H9 (cell line): ENCODE measurements at regions not wholly inside any gene's neighbourhood (a gene's known extent, or its start where the extent isn't known, plus 50 kb on each side); places are given as distances from the start of the nearest gene placed in this dataset.

Experiments used
- DNase-seq: peaks from one replicate; pipeline ENCODE4 v3.0.0-alpha.2; 2017
- H2AFZ ChIP-seq: one replicate; pipeline ENCODE4 v1.6.1; 2013; ENCODE audit warnings: mild to moderate bottlenecking, low read length, control low read depth, moderate library complexity
- H2AK5ac ChIP-seq: 2 replicates; pipeline ENCODE4 v1.6.1; 2013; ENCODE audit warnings: low read length, control low read depth, mixed read lengths; ENCODE audit not compliant: insufficient read length
- H2BK120ac ChIP-seq: one replicate; pipeline ENCODE4 v1.6.1; 2013; ENCODE audit warnings: low read depth, mild to moderate bottlenecking, low read length, control low read depth, inconsistent platforms; ENCODE audit not compliant: poor library complexity, severe bottlenecking
- H2BK12ac ChIP-seq: 2 replicates; pipeline ENCODE4 v1.6.1; 2013; ENCODE audit warnings: low read length, control low read depth, mixed read lengths, low read depth; ENCODE audit not compliant: insufficient read length
- H2BK15ac ChIP-seq: 2 replicates; pipeline ENCODE4 v1.6.1; 2013; ENCODE audit warnings: low read depth, low read length, control low read depth
- H2BK20ac ChIP-seq: one replicate; pipeline ENCODE4 v1.6.1; 2013; ENCODE audit warnings: low read depth, mild to moderate bottlenecking, low read length, control low read depth, inconsistent platforms; ENCODE audit not compliant: poor library complexity, severe bottlenecking
- H2BK5ac ChIP-seq: 2 replicates; pipeline ENCODE4 v1.6.1; 2013; ENCODE audit warnings: low read length, control low read depth, mixed read lengths; ENCODE audit not compliant: insufficient read length
- H3K14ac ChIP-seq: 2 replicates; pipeline ENCODE4 v1.6.1; 2013; ENCODE audit warnings: low read length, control low read depth; ENCODE audit not compliant: insufficient read depth
- H3K18ac ChIP-seq: 2 replicates; pipeline ENCODE4 v1.6.1; 2013; ENCODE audit warnings: low read depth, mild to moderate bottlenecking, mixed read lengths, low read length, control low read depth; ENCODE audit not compliant: insufficient read length
- H3K23ac ChIP-seq: 2 replicates; pipeline ENCODE4 v1.6.1; 2013; ENCODE audit warnings: low read length, control low read depth, mixed read lengths, low read depth; ENCODE audit not compliant: insufficient read length
- H3K23me2 ChIP-seq: 2 replicates; pipeline ENCODE4 v1.6.1; 2013; ENCODE audit warnings: low read depth, mild to moderate bottlenecking, mixed read lengths, low read length, control low read depth; ENCODE audit not compliant: insufficient read length, poor library complexity, severe bottlenecking
- H3K27ac ChIP-seq: 2 replicates; pipeline ENCODE4 v1.5.1; 2013; ENCODE audit warnings: low read length, control low read depth, mixed read lengths, low read depth; ENCODE audit not compliant: insufficient read length
- H3K27me3 ChIP-seq: 2 replicates; pipeline ENCODE4 v1.6.1; 2013; ENCODE audit warnings: low read length, control low read depth, inconsistent platforms; ENCODE audit not compliant: insufficient read depth
- H3K4ac ChIP-seq: 2 replicates; pipeline ENCODE4 v1.6.1; 2013; ENCODE audit warnings: low read depth, mild to moderate bottlenecking, control low read depth, inconsistent platforms, low read length, moderate library complexity
- H3K4me1 ChIP-seq: 2 replicates; pipeline ENCODE4 v1.6.1; 2013; ENCODE audit warnings: low read length, control low read depth, inconsistent platforms; ENCODE audit not compliant: insufficient read depth
- H3K4me2 ChIP-seq: 2 replicates; pipeline ENCODE4 v1.6.1; 2013; ENCODE audit warnings: low read length, control low read depth, mixed read lengths; ENCODE audit not compliant: insufficient read length, insufficient read depth
- H3K56ac ChIP-seq: 2 replicates; pipeline ENCODE4 v1.6.1; 2013; ENCODE audit warnings: low read depth, mild to moderate bottlenecking, mixed read lengths, low read length, control low read depth; ENCODE audit not compliant: insufficient read length
- H3K79me1 ChIP-seq: 2 replicates; pipeline ENCODE4 v1.6.1; 2013; ENCODE audit warnings: low read depth, mild to moderate bottlenecking, moderate library complexity, low read length, control low read depth, inconsistent platforms; ENCODE audit not compliant: insufficient read depth, poor library complexity, severe bottlenecking
- H3K79me2 ChIP-seq: 2 replicates; pipeline ENCODE4 v1.6.1; 2013; ENCODE audit warnings: low read length, control low read depth, inconsistent platforms; ENCODE audit not compliant: insufficient read depth
- H3K9ac ChIP-seq: 2 replicates; pipeline ENCODE4 v1.6.1; 2013; ENCODE audit warnings: low read length, control low read depth, mixed read lengths; ENCODE audit not compliant: insufficient read length; ENCODE audit errors: extremely low read depth
- H3K9me3 ChIP-seq: one replicate; pipeline ENCODE4 v1.6.1; 2013; ENCODE audit warnings: low read depth, low read length, inconsistent platforms; ENCODE audit not compliant: control insufficient read depth
- H3T11ph ChIP-seq: one replicate; pipeline ENCODE4 v1.6.1; 2013; ENCODE audit warnings: mild to moderate bottlenecking, low read length, control low read depth, inconsistent platforms
- H4K20me1 ChIP-seq: one replicate; pipeline ENCODE4 v1.6.1; 2013; ENCODE audit not compliant: control insufficient read depth, insufficient read length, insufficient read depth
- H4K5ac ChIP-seq: 2 replicates; pipeline ENCODE4 v1.6.1; 2013; ENCODE audit warnings: low read depth, mild to moderate bottlenecking, mixed read lengths, low read length, control low read depth; ENCODE audit not compliant: insufficient read length
- H4K8ac ChIP-seq: replicated peaks from 2 replicates; pipeline ENCODE4 v1.6.1; 2013; ENCODE audit warnings: low read length, control low read depth, mixed read lengths, low read depth; ENCODE audit not compliant: insufficient read length
- H4K91ac ChIP-seq: 2 replicates; pipeline ENCODE4 v1.6.1; 2013; ENCODE audit warnings: low read depth, mild to moderate bottlenecking, moderate library complexity, mixed read lengths, low read length, control low read depth; ENCODE audit not compliant: insufficient read length
- H3K27ac Mint-ChIP-seq, 3 experiments: 2 replicates in 2 of 3; 3 replicates in 1 of 3; pipeline ENCODE4 v1.8.0; 2020 to 2021; ENCODE audit warnings: mixed read lengths in 3 of 3, mild to moderate bottlenecking in 1 of 3, moderate library complexity in 1 of 3
- H3K27me3 Mint-ChIP-seq: 2 replicates; pipeline ENCODE4 v1.8.0; 2021; ENCODE audit warnings: low read depth, mild to moderate bottlenecking, moderate library complexity, mixed read lengths
- H3K36me3 Mint-ChIP-seq, 3 experiments: 2 replicates in 2 of 3; 3 replicates in 1 of 3; pipeline ENCODE4 v1.8.0; 2020 to 2021; ENCODE audit warnings: low read depth in 3 of 3, mixed read lengths in 3 of 3; ENCODE audit not compliant: insufficient read depth in 1 of 3
- H3K4me1 Mint-ChIP-seq, 2 experiments: 2 replicates each; pipeline ENCODE4 v1.8.0; 2020; ENCODE audit warnings: mixed read lengths in 2 of 2
- H3K4me3 Mint-ChIP-seq, 2 experiments: 2 replicates in 1 of 2; 3 replicates in 1 of 2; pipeline ENCODE4 v1.8.0; 2020 to 2021; ENCODE audit warnings: mild to moderate bottlenecking in 2 of 2, mixed read lengths in 2 of 2, moderate library complexity in 1 of 2
- H3K9me3 Mint-ChIP-seq, 2 experiments: 2 replicates in 1 of 2; 3 replicates in 1 of 2; pipeline ENCODE4 v1.8.0; 2020; ENCODE audit warnings: mild to moderate bottlenecking in 2 of 2, mixed read lengths in 2 of 2, moderate library complexity in 1 of 2
- WGBS: extraction: QIAGEN DNeasy Blood & Tissue Kit; methylation state at CpG from one replicate; pipeline ENCODE4 v1.1.7; 2013; ENCODE audit warnings: missing lambda C conversion rate, low lambda C conversion rate, mixed read lengths; ENCODE audit not compliant: insufficient read length; ENCODE audit errors: extremely low coverage; 5-methylcytosine and 5-hydroxymethylcytosine counted together
- TF ChIP-seq, protein P1 (sequence below): fragments of 200-600 bp; sonication (generic); conservative IDR thresholded peaks from 3 replicates; pipeline ENCODE4 v1.8.0; 2021; ENCODE audit warnings: antibody characterized with exemption, mild to moderate bottlenecking

GRCh38 chr13:105450784-105451183 lies 1084.7 kb downstream of the EFNB2 start:
- Histone ChIP-seq H2BK15ac (no peak overlapping the region), H3K4me1 (no peaks in the 10 kb centered on the region), H3K27me3 (no peaks in the 10 kb centered on the region), H4K8ac (no peak overlapping the region), H3K79me2 (no peaks in the 10 kb centered on the region), H2AK5ac (no peak overlapping the region), H3K4ac (no peak overlapping the region), H3K9ac (no peak overlapping the region), H3K18ac (no peak overlapping the region), H3K23me2 (no peaks in the 10 kb centered on the region), H4K5ac (no peak overlapping the region), H2BK20ac (no peak overlapping the region), H4K20me1 (no peaks in the 10 kb centered on the region), H2AFZ (no peak overlapping the region), H3K79me1 (no peaks in the 10 kb centered on the region), H3K56ac (no peak overlapping the region), H3K14ac (no peak overlapping the region), H3K9me3 (no peaks in the 10 kb centered on the region), H2BK120ac (no peak overlapping the region), H3K27ac (no peak overlapping the region), H3K23ac (no peak overlapping the region), H4K91ac (no peak overlapping the region), H2BK5ac (no peak overlapping the region), H3K4me2 (no peak overlapping the region), H3T11ph (no peak overlapping the region), H2BK12ac (no peak overlapping the region)
- no CpG with 5 or more reads among the region's 4 CpGs for WGBS
- Mint-ChIP-seq H3K27ac (no peak overlapping the region), H3K27me3 (no peaks in the 10 kb centered on the region), H3K4me1 (no peaks in the 10 kb centered on the region), H3K9me3 (no peaks in the 10 kb centered on the region; a peak in 1 of 5 replicates), H3K4me3 (no peak overlapping the region), H3K36me3 (no peaks in the 10 kb centered on the region)
- DNase-seq: no peak
- TF ChIP-seq, protein P1, sequence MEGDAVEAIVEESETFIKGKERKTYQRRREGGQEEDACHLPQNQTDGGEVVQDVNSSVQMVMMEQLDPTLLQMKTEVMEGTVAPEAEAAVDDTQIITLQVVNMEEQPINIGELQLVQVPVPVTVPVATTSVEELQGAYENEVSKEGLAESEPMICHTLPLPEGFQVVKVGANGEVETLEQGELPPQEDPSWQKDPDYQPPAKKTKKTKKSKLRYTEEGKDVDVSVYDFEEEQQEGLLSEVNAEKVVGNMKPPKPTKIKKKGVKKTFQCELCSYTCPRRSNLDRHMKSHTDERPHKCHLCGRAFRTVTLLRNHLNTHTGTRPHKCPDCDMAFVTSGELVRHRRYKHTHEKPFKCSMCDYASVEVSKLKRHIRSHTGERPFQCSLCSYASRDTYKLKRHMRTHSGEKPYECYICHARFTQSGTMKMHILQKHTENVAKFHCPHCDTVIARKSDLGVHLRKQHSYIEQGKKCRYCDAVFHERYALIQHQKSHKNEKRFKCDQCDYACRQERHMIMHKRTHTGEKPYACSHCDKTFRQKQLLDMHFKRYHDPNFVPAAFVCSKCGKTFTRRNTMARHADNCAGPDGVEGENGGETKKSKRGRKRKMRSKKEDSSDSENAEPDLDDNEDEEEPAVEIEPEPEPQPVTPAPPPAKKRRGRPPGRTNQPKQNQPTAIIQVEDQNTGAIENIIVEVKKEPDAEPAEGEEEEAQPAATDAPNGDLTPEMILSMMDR: no peak
